ENCODE measurements at regions not wholly inside any gene's neighbourhood (a gene's known extent, or its start where the extent isn't known, plus 50 kb on each side); places are given as distances from the start of the nearest gene placed in this dataset.

- TF ChIP-seq CTCF (IDR thresholded peaks at IDR 0.05), result no peak
- no peak for TF ChIP-seq POLR2A (IDR thresholded peaks at IDR 0.05)
- TF ChIP-seq EP300 (IDR thresholded peaks at IDR 0.05), result no peak
Measured at GRCh38 chr13:111993691-111994090, 73.3 kb upstream of the SOX1 start.
